Posterior cingulate gyrus (tissue), 11 donors: ENCODE measurements at regions not wholly inside any gene's neighbourhood (a gene's known extent, or its start where the extent isn't known, plus 50 kb on each side); places are given as distances from the start of the nearest gene placed in this dataset.

ENCODE experiments used
- DNase-seq, 10 donors: peaks; one replicate each; pipeline versions ENCODE4 v3.0.0 to v3.0.0-alpha.2; 2020 to 2021; ENCODE audit warnings: mixed read lengths in 3 of 10
- intact Hi-C: fragments of 100-400 bp; cut with DNase I; formaldehyde crosslinking; loops from one replicate; pipeline ENCODE4 v1.15.1; 2023

- no peak for DNase-seq
- intact Hi-C loops, result no loop called here
These were observed 85.4 kb upstream of the SLC38A2 start for GRCh38 chr12:46457958-46458357.

DNA sequence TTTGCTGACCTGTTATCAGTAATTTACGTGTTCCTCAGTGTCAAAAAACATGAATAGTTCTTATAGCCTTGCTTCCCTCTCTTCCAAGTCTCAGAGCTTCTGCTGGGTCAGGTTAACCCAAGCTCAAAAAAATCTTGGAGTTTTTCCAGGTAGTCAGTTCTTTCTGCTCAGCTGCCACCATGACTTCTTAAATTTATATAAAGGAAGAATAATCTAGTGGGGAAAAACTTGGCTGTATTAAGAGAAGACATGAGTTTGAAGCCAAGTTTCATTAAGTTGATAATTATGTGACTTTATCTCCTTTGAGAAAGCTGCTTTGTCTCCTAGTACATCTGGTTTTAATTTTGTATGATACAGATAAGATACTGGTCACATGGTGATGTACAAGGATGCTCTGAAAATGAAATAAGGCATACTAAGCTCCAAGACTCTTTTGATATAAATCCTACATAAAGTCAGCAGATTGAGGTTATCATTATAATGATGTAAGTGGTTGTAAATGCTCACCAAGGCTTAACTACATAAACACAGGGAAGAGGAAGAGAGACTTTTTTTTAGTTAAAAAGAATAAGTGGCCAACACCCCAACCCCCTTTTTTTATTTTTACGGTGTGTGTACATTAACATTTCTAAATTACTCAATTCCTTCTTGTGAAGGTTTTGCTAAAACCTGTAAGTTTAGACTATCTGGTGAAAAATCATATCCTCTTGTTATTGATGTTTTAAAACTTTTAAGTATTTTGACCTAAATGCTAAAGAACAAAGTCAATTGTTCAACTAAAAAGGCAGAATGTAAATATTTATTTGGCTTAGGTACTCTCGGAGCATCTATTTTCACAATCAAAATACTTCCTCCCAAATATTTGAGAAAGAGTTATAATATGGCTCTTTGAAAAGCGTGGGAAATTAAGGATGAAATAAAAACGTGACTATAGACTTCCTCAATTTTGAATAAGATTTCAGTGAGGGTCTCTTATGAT is 84.1 kb upstream of the SLC38A2 start:
- DNase-seq, result no peak
- intact Hi-C loops, result no loop called here

GRCh38 chr12:46455648-46456352 is 83.2 kb upstream of the SLC38A2 start:
- no peak for DNase-seq
- intact Hi-C loops, result no loop called here

DNA sequence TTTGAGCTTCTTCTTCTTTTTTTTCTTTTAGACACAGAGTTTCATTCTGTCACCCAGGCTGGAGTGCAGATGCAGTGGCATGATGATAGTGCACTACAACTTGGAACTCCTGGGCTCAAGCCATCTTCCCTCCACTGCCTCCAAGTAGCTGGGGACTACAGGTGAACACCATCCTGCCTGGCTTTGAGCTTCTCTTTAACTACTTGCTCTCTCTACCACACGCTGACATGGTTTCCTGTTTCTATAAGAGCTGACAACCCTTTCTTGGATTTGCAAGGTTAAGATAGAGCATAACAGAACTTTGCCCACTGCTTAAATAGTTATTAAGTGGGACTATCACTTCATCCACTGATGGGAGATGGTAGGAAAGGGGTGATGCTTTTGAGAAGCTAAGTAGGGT is 82.4 kb upstream of the SLC38A2 start:
- DNase-seq, result no peak
- intact Hi-C loops, result no loop called here

DNA sequence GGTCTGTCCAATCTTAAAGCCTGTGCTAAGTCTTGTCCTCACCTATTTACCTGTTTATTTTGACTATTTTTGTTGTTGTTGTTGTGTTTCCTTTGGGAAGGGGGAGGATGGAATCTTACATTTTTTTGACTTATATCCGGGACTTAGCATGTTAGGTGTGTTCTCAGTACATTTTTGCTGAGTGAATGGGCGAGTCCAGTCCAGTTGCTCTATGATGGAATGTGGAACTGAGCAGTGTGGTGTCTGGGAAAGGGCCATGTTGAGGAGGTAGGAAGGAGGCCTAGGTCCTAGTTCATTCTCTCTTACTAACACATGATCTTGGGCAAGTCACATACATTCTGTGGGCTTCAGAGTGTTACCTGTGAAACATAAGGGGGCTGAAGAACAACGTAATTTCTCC is 80.9 kb upstream of the SLC38A2 start:
- intact Hi-C loops, result no loop called here
- DNase-seq, result no peak

- DNase-seq, result no peak
- intact Hi-C loops, result no loop called here
These were observed 80.2 kb upstream of the SLC38A2 start for GRCh38 chr12:46452776-46453175.

DNA sequence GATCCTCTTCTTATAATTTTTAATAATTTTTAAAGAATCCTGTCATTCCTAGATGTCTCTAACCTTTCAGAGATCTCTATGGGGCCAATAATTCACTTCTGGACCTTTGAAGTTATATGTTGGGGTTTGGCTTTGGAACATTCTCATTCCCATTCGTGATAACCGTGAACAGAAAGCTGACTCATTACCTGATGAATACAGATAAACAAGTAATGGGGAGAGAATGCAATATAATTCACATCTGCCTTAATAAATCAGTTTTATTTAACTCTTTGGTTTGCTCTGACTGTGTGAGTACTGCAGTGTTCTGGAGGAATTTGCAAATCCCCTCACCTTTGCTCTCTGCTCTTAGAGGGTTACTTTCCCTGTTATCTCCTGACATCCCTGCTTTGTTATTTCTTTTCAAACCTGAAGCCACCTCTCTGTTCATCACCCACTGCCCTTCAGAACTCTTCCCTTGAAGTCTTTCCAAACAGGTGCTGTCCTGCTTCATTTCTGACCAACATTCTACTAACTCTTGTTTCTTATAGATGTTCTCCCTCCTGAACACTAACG is 79.6 kb upstream of the SLC38A2 start:
- intact Hi-C loops, result no loop called here
- no peak for DNase-seq

- no peak for DNase-seq
- intact Hi-C loops, result no loop called here
These were observed 78.9 kb upstream of the SLC38A2 start for GRCh38 chr12:46451276-46452021.

DNA sequence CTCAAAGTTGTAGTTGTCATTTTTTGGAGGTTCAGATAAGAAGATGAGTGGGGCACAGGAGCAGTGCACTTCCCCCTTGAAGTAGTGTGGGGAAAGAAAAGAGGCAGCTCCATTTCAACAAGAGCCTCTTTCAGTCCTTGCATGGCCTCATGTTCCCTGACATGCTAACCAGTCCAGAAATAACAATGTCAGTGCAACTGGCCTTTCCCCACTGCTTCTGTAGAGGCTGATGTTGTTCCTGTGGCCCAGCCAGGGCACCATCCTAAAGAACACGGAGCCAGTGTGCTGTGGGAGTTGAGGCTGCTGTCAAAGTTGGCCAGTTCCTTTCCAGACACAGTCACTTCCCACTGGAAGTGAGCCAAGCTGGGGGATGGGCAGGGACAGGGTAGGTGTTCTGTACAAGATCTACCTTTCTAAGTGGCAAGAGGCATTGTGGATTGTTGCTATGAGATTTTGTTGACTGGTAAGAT is 77.7 kb upstream of the SLC38A2 start:
- intact Hi-C loops, result no loop called here
- no peak for DNase-seq

DNA sequence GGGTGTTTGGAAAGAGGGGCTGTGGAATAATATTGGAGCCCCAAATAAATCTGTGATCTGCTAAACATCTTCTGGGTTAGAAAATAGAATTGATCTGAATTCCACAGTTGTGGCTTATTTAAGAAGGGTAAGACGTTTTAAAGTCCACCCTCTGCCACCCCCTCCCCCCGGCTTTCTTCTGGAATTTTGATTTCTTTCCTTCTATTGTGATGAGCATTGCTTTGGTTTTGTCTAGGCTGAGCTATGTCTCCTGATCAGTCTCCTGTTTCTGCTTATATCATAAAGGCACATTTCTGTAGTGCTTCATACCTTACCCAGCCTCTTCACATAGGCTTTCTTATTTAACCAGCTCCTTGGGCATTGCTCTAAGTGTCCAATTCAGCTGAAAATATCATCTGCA is 77.3 kb upstream of the SLC38A2 start:
- no peak for DNase-seq
- intact Hi-C loops, result no loop called here

DNA sequence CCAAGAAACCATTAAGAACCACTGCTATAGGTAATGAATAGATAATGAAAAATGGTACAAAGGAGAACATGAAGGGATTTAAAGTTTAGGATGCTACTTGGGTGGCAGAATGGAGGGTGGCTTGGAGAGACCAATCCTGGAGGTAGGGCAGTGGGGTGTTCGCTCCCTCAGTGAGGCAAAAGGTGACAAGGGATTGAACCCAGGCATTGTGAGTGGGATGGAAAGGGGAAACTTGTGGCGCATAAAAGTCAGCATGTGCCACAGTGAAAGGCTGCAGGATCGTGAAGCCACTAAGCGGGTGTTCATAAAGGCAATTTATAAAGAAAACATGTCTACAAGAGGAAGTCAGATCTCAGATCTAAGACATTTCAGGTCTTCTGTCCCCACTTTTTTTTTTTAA is 76.7 kb upstream of the SLC38A2 start:
- DNase-seq, result no peak
- intact Hi-C loops, result no loop called here

DNA sequence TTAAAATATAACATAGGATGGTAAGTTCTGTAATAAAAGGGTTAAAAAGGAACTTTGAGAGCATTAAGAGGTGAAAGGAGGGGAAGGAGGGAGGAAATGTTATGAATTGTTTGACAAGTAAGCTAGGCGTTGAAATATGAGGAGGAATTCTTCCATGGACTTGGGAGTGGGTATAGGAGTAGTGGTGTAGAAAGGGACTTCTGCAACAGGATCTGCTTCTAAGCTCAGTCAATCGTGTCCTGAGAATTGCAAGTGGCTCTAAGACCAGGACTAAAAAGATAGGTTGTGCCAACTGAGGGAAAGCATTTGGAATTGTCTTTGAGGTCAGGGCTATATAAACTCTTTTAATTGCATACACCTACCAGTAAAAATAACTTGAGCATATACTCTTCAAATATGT is 74.1 kb upstream of the SLC38A2 start:
- intact Hi-C loops, result no loop called here
- DNase-seq, result no peak

GRCh38 chr12:46445551-46446235 is 73.1 kb upstream of the SLC38A2 start:
- intact Hi-C loops, result no loop called here
- DNase-seq, result no peak

- intact Hi-C loops, result no loop called here
- no peak for DNase-seq
These were observed 72.5 kb upstream of the SLC38A2 start for GRCh38 chr12:46445093-46445492.

DNA sequence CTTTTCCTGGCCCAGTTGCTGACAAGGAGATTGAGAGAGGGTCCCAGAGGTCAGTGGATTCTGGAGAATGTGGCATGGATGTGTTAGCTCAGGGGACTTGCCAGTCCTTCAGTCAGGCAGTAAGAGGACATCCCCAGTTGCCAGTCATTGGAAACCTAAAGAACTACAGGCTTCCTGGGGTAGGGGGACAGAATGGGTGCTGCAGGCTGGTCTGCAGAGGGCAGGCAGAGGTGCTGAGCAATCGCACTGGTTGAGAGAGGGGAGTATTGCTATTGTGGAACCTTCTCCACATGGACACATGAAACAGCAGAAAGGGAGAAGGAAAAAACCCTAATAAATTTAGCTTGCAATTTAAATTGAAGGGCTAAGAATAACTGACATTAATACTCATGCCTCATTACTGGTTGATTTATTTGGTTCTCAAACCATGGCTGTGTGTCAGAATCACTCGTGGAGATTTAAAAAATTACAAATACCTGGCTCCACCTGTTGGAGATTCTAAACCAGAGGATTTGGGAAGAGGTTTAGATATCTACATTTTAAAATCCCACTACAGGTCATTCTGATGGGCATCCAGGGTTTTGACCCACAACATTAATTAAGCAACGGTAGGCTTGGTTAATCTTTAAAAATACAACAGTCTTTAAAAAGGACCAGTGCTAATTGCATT is 71.2 kb upstream of the SLC38A2 start:
- no peak for DNase-seq
- intact Hi-C loops, result no loop called here

DNA sequence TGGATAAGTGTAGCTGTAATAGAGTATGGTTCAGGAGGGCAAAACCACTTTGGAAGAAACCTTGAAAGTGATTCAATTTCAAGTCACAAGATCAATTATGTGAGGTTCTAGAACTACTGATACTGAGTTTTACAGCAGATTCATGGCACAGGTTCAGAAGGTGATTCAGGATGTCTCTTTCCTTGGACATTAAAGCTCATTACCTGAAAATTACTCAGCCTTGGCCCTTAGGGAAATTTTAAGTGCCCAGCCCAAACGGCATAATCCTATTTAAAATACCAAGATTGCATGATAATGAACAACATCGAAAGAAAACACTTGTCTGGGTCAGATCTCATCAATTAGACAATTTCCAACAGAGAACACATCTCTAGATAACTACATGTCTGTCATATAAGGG is 70.2 kb upstream of the SLC38A2 start:
- intact Hi-C loops, result no loop called here
- DNase-seq, result no peak

GRCh38 chr12:46442239-46442638 is 69.7 kb upstream of the SLC38A2 start:
- intact Hi-C loops, result no loop called here
- DNase-seq, result no peak

DNA sequence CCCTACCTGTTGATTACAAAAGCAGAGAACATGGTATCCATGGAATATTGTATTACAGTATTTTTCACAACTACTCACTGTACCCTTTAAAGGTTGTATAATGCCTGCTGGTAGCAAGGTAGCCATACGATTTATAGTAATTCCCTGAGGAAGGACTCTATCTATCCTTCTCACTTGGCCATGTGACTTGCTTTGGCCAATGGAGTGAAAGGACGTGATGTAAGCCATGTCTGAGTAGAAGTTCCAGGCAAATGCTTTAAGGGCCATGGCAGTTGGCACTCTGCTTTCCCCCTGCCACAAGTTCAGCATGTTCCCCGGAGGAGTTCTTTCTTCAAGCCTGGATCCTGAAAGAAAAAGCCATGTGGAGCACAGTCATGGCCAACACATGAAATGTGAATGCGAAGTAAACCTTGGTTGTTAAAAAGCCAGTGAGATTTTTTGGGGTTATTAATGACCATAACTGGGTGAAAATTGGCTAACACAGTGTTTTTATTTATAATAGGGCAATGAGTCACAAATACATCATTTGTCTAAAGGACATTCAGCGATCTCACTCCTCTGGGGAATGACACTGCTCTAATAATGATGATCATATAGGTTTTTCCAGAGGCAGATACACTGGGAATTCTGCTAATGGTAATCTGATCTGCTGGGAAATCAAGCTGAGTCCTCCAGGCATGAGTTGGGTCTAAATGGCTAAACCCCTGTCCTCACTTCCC is 67.4 kb upstream of the SLC38A2 start:
- no peak for DNase-seq
- intact Hi-C loops, result no loop called here

DNA sequence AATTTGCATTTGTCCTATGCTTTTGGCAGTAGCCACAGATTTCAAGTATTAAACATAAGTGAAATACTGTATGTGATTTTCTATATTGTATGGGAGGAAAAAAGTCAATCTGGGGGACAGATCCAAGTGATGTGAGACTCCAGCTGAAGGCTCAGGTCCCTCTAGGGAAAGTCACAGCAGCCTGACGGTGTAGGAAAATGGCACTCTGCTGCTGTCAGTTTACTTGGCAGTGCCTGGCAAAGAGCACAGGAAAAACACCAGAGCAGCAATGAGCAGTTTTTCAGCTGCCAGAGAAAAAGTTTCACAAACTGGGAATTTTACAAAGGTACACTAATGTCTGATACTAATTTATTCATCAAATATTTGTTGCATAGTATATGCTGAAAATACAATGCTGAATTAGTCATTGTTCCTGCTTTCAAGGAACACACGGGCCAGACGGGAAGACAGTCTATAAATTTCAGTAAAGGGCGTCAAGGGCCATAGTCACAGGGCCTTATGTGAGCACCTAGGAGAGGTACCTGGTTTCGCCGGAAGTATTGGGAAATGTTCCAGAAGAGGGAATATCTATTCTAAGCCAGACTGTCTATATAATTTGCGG is 66.2 kb upstream of the SLC38A2 start:
- peak in 1 of 10 donors; percentile 53 for DNase-seq
- intact Hi-C loops, result no loop called here
